ENCODE measurements at regions not wholly inside any gene's neighbourhood (a gene's known extent, or its start where the extent isn't known, plus 50 kb on each side); places are given as distances from the start of the nearest gene placed in this dataset.
"Not testable (repeated sequence)": the region's sequence is repeated elsewhere in the genome, so short reads cannot be mapped to it uniquely, and the experiment has no call there.

DNA sequence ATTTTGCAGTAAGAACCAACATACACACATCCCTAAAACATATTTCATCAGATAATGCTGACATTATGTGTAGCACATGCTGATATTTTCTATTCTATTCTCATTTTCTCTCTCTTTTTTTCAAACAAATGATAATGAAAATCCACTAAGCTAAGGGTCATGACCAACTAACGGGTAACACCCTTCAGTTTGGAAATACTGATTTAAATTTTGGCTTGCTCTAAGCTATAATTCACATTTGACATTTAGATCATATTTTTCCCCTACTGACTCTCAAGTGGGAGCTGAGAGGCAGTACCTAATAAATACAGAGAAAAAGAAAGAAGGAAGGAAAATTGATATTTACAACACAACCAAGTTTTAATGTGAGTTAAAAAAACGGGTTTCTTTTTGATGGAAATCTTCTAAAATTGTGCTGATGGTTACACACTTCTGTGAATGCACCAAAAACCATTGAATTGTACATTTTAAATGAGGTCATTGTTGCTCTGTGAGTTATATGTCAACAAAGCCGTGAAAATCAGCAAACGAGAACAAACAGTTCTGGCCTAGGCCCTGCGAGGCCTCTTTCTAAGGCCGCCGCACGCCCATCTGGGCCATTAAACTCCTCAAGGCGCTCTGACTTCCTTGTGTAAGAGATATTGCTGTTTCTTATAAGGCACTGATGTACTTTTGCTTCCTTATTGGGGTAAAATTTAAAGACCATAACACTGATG lies 124.2 kb downstream of the GALR1 start:
- peak; percentile 61 for DNase-seq

DNA sequence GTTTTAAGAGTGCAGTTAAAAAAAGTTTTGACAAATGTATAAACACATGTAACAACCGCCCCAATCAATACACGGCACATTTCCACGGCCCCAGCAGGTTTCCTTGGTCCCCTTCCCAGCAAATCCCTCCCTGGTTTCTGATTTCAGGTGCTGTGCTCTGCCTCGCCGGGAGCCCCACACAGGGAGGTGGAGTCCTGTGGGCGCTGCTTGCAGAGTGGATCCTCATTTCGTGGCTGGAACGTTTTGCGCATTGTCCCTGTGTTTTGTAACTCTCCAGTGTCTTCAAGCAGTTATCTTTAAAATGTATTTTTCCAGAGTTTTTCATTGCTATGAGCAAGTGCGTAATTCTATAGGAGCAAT lies 124.8 kb downstream of the GALR1 start:
- DNase-seq = peak; percentile 59

DNA sequence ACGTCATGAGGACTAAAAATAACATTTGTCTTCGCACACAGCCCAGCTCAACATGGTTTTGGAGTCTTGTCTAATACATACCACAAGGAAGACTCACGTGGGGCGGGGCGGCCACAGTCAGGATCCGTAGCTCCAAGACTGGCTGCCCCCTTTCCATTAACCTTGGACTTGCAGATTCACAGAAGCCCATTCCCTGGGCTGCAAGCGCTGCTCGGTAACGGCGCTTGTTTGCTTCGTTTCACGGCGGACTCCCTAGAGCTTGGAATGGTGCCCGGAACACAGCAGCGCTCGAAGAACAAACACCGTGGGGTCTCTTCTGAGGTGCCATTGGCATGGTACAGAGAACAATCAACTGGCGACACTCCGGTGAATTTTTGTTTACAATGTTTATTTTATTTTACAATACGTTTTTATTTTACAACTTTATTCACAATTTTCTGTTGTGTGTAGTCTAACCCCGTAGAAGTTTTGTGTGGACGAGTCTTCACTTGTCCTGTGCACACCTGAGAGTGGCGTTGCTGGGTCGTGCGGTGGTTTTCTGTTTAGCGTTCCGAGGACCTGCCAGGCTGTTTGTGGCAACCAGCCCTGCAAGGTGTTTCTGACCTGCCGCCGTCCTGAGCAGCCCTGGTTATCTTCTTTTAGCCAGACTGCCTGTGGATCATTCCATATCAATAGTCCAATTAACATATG lies 126.5 kb downstream of the GALR1 start:
- DNase-seq = no peak

DNA sequence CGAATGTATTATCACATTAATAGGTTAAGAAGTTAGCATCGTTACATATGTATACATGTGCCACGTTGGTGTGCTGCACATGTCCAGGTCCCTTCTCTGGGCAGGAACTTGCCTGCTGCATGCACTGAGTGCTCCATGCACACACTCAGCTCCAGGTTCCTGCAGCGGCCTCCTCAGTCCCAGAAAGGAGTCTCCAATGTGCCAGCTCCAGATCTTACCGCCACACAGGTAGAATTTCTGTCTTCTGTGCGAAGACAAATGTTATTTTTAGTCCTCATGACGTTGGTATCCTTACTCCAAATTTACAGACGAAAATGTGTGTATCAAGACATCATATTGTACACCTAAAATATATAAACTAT lies 127.1 kb downstream of the GALR1 start:
- DNase-seq = no peak

DNA sequence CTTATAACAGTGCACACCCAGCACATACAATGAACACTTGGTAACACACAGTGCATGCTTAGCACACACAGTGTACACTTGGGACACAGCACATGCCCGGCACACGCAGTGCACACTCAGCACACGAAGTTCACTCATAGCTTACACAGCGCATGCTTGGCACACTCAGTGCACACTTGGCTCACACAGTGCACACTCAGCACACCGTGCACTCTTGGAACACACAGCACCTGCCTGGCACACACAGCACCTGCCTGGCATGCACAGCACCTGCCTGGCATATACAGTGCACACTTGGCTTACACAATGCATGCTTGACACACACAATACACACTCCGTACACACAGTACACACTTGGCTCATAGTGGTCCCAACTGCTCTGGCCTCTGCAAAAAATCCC lies 128.2 kb downstream of the GALR1 start:
- no peak for DNase-seq

DNA sequence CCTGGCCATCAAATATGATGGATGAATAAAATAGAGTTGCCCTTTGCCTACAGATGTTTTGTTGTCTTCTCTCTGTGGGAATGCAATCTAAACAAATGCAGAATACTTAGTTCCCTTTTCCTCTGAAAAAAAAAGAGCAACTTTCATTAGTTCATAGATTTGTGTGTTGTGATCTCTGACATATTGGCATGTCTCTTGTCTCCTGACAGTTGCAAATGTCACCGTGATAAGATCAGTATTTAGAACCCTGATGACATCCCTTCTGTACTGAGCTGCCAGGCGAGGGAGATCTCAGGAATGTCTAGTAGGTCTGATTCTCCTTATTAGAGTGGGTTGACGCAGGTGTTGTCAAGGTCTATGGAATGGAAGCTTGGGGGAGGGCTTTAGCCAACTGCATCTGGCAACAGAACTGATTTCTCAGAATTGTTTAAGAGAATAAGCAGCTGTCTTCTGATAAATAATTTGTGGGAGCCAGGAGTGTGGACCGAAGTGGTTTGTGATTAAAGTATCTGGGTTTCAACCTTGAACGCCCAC lies 130.4 kb downstream of the GALR1 start:
- no peak for DNase-seq

DNA sequence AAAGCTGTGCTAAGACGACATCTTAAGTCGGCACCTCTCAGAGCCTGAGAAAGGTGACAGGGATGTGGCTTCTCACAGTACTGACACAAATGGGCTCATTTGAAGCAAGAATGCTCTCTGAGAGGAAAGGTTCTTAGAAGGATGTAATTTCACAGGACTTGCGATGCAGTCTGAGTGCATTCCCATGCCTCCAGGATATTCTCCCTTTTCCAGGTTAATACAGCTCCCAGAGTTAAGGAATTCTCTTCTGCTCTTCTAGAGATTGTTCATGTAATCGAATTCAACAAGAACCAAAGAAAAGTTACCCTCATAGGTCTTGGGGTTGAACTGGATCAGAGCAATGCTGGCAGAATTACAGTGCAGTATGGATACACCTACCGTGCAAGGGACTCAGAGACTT lies 131.0 kb downstream of the GALR1 start:
- DNase-seq = no peak

DNA sequence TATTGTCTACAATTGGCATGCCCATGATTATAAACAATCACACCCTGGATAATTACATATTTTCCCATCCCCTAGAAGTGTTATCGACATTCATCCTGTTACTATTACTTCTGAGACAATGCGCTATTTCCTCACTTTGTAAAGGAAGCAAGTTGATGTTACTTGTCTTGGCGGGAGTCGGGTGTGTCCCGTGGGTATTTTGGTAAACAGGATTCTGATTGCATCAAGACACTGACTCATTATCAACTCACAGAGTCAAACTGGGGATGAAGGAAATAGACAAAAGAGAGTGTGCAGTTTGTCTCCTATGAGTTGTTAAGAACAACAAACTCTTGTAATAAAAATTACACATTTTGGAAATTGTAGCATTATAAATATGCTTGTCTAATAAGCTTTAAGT lies 142.7 kb downstream of the GALR1 start:
- DNase-seq = no peak

DNA sequence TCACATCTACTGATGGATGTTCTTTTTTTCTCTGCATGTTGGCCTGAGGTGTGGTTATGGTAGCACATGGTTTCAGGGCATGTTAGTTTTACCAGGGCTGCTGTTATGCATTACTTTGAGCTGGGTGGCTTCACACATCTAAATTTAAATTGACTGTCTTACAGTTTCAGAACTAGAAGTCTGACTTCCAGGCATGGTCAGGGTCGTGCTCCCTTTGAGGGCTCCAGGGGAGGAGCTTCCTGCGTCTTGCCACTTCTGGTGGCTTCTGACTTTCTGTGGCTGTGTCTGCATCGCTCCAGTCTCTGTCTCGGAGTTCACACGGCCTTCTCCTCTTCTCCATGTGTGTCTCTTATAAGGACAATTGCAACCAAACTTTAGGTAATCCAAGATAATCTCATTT lies 143.9 kb downstream of the GALR1 start:
- DNase-seq = no peak

DNA sequence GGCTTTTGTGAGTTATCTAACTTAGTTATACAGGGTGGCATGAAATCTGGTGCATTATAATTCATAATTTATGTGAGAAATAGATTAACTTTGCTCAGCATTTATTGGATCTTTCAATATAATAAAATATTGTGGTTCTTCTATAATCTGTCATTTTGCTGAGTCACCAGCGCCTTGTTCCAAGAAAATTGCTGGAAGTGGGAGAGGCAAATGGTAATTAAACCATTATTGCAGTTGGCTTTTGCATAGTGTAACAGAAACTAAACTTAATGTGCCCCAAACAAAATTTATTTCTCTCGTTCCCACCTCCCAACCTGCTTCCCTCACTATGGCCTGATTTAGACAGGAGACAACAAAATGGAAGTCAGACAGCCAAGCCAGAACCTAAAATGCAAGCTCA lies 146.3 kb downstream of the GALR1 start:
- no peak for DNase-seq

DNA sequence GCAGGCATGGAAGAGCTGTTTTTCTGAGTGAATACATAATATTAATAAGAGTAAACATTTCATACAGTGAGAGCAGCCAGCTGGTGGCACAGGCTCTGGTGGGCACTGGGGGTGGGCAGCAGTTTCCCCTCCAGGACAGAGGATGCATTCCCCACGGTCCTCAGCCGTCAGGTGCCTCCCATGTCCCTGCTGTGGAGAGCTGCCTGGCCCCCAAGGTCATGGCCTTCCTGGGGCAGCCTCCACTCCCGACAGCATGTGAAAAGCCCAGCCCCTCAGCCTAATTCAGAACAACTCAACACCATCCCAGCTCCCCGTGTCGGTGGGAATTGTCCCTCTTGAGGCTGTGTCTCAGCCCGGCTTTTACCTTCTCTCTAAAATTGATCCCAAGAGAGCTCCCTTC lies 147.4 kb downstream of the GALR1 start:
- DNase-seq = no peak

DNA sequence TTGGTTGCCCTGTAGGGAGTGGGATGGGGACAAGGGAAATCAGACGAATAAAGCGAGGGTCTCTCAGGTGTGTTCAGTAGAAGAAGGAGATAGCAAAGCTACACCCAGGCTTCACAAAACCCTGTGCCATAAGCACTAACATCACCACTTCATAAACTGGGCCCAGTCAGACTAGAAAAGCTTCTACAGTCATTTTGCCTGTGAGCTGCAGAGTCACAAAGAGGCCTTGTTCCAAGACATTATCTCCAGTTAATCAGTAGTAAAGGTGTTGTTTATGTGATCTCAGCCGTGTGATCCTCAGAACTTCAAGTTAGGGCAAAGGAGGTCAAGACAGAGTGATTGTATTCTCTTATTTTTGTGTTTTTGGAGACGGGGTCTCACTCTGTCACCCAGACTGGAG lies 148.0 kb downstream of the GALR1 start:
- no peak for DNase-seq

DNA sequence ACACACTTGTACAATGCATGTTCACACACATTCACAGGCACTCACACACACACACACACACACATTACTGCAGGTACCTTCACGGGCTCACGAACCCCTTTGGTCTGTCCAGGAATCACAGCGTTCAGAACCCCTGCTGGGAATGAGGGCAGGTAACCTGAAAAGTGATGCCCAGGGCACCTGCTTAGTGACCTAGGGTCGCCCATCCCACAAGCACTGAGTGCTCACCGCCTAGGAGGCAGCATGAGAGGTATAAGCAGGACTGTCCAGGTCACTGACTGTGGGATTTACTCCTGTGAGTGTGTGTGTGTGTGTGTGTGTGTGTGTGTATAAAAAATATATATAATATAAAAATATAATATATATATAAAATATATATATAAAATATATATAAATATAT lies 150.9 kb downstream of the GALR1 start:
- no peak for DNase-seq

DNA sequence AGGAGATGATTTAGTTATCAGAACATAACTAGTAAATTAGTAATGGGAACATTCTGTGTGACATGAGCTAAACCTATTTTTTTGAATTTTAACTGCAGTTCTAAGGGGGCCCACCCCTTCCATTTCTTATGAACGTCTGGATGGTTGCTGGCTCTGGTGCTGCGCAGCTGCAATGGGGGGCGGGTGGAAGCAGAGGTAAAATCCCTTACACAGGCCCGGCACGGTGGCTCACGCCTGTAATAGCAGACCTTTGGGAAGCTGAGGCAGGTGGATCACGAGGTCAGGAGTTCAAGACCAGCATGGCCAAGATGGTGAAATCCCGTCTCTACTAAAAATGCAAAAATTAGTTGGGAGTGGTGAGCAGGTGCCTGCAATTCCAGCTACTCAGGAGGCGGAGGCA lies 151.5 kb downstream of the GALR1 start:
- no peak for DNase-seq

DNA sequence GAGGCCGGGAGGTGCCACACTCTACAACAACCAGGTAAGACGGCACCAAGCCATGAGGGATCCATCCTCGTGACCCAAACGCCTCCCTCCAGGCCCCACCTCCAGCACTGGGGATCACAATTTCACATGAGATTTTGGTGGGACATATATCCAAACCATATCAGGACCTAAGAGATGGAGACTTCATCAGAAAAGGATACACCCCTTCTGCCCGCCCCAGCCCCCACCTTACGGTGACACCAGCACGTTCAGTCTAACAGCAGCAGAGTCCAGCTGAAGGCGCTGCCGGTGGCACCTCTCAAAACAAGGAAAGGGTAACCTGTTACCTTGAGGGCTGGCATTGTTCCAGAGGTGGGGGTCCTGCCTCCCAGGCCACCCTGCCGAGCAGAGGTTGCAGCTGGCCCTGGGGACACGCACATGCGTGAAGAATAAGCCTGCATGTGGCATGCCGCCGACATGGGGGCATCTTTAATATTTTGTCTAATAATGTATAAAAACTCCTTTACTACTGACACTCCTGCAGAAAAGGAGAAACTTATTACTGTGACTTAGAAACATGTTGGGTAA lies 154.4 kb downstream of the GALR1 start:
- DNase-seq = no peak

DNA sequence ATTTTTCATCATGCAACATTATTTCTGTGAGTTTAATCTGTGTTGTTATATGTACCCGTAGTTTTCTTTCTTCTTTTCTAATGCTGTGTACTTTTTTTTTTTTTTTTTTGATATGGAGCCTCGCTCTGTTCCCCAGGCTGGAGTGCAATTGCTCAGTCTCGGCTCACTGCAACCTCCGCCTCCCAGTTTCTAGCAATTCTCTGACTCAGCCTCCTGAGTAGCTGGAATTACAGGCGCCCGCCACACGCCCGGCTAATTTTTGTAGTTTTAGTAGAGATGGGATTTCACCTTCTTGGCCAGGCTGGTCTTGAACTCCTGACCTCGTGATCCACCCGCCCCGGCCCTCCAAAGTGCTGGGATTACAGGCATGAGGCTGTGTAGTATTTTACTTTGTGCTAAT lies 155.4 kb downstream of the GALR1 start:
- no peak for DNase-seq

DNA sequence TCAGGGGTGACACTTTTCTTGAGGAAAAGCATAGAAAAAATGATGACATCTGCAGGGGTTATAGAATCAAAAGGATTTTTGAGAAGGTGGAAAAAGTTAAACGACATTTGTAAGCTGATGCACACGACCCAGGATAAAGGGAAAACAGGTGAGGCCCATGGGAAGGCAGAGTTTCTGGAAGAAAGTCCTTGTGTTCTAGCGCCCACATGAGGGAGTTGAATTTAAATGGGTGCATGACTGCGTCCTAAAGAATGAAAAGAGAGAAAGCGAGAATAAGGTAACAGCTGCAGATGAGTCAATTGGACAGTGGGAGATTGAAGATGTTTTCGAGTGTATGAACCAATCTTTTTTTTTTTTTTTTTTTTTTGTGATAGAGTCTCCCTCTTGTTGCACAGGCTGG lies 158.1 kb downstream of the GALR1 start:
- DNase-seq = no peak

DNA sequence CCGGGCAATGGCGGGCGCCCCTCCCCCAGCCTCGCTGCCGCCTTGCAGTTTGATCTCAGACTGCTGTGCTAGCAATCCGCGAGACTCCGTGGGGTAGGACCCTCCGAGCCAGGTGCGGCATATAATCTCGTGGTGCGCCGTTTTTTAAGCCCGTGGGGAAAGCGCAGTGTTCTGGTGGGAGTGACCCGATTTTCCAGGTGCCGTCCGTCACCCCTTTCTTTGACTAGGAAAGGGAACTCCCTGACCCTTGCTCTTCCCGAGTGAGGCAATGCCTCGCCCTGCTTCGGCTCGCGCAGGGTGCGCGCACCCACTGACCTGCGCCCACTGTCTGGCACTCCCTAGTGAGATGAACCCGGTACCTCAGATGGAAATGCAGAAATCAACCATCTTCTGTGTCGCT lies 171.9 kb downstream of the GALR1 start:
- DNase-seq = not testable (repeated sequence)

DNA sequence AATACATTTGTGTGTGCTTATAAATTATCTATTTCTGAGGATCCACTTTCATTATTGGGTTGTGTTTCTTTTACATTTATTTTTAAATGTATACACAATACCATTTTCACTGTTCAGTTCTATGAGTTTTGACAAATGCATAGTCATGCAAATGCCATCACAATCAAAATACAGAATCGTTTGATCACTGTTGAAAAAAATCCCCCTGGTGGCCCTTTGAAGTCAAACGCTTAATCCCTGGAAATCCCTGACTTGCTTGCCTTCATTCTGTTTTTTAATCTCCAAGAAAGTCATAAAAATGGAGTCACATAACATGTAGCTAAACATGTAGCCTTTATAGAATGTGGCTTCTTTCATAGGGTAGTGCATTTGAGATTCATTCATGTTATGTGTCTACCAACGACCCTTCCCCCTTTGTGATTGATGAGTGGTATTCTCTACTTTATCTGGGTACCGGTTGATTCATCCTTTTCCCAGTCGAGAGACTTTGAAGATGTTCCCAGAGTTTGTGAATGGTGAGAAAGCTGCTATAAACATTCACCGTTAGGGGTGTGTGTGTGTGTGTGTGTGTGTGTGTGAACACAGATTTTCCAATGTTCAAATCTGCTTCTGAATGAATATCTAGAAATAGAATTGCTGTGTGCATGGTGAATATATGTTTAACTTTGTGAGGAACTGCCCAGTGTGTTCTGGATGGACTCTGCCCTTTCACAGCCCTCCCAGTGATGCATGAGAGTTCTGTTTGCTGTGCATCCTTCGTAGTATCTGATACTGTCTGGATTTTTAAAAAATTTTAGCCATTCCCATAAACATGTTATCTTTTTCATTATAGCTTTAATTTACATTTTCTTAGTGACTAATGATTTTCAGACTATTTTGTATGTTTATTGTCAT lies 173.6 kb downstream of the GALR1 start:
- no peak for DNase-seq

DNA sequence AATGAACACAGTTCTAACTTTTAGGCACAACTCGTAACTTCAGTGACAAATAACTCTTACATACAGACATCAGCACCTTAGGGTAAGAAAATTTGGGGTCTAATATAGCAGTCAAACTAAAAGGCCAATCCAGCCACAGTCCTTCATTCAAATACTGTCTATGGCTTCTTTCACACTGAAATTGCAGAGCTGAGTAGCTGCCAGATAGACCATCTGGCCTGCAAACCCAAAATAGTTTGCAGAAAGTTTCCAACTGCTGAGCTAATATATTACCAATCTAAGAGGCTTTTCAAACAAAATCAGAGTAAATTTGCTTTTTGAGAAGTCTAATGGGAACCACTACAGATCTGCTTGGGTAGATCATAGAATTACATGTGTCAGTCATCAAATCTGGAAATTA lies 183.4 kb downstream of the GALR1 start:
- peak; percentile 32 for DNase-seq

DNA sequence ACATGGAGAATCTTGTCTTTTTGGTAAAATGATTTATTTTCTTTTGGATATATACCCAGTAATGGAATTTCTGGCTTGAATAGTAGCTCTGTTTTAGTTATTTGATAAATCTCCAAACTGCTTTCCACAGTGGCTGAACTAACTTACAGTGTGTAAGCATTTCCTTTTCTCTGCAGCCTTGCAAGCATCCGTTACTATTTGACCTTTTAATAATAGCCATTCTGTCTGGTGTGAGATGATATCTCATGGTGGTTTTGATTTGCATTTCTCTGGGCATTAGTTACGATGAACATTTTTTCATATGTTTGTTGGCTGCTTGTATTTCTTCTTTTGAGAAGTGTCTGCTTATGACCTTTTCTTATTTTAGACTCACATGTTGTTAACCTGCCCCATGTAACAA lies 190.2 kb downstream of the GALR1 start:
- DNase-seq = no peak

DNA sequence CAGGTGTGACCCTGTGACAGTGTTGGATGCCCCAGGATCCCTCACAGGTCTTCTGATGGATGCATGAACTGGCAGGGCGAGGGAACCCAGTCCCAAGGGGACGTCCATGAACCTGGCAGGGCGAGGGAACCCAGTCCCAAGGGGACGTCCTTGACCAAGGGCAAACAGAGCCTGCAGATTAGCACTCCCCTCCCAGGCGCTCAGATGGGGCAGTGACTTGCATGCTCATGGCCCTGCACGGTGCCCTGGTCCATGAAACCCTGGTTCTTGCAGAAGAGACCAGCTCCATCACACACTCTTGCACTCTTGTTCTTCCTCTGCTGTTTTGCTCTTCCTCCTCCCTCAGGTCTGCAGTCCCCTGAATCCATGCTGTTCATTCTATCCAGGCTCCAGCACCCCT lies 192.7 kb downstream of the GALR1 start:
- no peak for DNase-seq

DNA sequence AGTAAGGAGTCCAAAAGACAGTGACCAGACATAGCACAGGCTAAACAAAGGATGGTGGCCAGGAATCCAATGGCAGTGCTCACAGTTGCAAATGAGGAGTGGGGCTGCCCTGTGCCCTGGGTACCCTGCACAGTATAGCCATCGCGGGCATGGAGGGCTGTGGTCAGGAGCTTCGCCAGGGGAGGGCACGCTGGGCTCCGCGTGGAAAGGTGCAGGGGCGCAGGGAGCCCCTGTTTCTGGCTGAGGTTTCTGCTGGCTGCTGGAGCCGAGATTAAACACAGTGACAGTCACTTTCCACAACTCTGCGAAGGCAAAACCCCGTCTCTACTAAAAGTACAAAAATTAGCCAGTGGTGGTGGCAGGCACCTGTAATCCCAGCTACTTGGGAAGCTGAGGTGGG lies 194.7 kb downstream of the GALR1 start:
- no peak for DNase-seq

All from right hindlimb (tissue), 1 donor.